ENCODE measurements at regions not wholly inside any gene's neighbourhood (a gene's known extent, or its start where the extent isn't known, plus 50 kb on each side); places are given as distances from the start of the nearest gene placed in this dataset.
A peak's percentile ranks its signal among the peaks of the same experiment; 100 is the strongest.

DNA sequence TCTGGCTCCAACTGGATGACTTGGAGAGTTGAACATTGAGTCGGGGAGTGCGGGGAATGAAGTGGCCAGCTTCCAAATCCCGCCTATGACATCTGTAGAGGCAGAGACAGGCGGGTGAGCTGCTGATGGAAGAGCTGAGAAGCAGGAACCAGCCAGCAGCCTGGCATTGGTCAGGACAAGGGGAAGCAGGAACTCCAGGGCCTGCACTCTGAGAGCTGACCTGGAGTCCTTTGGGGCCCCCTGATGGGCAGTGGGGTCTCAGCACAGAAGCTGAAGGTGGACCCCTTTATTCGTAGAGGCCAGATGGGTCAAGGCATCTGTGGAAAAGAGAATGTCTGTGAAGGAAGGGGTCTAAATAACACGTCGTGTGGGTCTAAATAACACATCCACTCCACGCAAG lies 57.0 kb downstream of the SEC61G start:
- no peak for DNase-seq (ENCODE audit: low read depth)

GRCh38 chr7:54699715-54700114 lies 59.3 kb downstream of the SEC61G start:
- DNase-seq (ENCODE audit: low read depth) = no peak

- DNase-seq (ENCODE audit: low read depth) = no peak
These were observed 61.3 kb downstream of the SEC61G start for GRCh38 chr7:54697659-54698186.

DNA sequence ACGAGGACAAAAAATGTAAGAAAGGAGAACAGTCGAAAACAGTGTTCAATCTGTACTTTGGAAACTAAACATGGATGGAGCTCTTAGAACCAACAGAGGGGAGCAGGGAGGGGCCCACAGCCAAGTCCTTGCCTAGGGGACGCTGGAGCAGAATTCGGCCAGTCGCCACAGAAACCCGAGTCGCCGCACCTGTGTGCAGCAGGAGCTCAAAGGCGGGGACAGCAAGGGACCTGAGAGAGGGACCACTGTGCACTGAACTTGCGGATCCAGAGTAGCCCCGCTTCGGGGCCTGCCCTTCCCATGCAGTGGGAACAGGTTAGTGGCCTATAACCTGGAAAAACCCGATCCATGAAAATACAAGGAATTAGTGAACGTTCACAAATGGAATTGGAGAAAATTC lies 68.1 kb downstream of the SEC61G start:
- DNase-seq (ENCODE audit: low read depth) = no peak

- DNase-seq (ENCODE audit: low read depth) = no peak
These were observed 69.0 kb downstream of the SEC61G start for GRCh38 chr7:54690050-54690443.

DNA sequence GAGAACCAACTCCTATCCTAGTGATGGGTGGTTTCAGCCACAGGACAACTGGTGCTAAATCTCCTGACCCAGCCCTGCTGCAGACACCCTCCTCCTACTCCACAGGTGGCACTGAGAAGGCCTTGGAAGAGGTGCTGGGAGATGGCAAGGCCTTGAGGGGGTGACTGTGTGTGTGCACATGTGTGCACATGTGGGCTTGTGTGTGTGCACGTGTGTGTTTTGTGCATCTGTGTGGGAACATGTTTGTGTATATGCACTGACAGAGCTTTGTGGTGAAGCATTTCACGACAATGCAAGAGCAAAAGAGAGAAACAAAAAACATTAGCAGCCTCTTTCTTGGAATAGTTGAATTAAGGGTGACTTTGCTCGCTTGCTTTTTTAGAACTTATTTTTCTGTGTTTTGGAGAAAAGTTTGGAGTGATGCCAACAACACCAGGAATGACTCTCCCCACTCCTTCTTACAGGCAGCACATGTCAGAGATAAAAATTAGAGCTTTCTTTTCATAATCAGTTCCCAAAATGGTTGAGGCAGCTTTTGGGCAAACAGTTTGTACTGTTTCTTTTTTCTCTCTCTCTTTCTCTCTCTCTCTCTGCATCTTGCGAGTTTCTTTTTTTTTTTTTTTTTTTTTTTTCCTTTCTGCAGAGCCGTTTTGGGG lies 69.5 kb downstream of the SEC61G start:
- peak; percentile 12 for DNase-seq (ENCODE audit: low read depth)

DNA sequence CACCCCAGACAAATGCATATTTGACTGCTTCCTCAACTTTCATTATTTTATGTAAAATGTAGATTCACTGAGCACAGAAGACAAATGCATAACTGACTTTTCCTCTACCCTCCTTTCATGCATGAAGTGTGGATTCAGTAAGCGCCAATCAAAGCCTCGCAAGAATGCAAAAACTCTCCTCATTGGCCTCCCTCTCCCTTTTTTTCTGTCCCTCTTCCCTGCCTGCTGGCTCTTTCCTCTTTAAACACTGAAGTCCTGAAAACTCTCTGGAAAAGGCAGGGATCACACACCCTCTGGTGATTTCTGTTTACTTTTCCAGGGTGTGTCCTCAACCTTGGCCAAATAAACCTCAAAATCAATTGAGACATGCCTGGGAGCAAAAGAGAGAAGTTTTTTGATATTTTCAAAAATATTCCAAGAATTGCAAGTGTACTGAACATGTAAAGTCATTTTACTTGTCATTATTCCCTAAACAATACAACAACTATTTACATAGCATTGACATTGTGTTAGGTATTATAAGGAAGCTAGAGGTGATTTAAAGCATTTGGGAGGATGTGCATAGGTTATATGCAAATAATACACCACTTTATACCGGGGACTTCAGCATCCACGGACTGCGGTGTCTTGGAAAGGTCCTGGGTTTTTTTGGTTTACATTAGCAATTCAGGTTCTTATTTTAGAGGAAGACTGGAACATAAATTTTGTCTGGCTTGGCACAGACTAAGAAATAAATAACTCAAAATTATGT lies 71.4 kb downstream of the SEC61G start:
- DNase-seq (ENCODE audit: low read depth) = no peak

GRCh38 chr7:54680377-54681005 lies 78.5 kb downstream of the SEC61G start:
- no peak for DNase-seq (ENCODE audit: low read depth)

GRCh38 chr7:54679490-54679817 lies 79.6 kb downstream of the SEC61G start:
- no peak for DNase-seq (ENCODE audit: low read depth)

GRCh38 chr7:54678763-54679489 lies 80.1 kb downstream of the SEC61G start:
- peak; percentile 9 for DNase-seq (ENCODE audit: low read depth)

GRCh38 chr7:54674891-54675290 lies 84.1 kb downstream of the SEC61G start:
- no peak for DNase-seq (ENCODE audit: low read depth)

DNA sequence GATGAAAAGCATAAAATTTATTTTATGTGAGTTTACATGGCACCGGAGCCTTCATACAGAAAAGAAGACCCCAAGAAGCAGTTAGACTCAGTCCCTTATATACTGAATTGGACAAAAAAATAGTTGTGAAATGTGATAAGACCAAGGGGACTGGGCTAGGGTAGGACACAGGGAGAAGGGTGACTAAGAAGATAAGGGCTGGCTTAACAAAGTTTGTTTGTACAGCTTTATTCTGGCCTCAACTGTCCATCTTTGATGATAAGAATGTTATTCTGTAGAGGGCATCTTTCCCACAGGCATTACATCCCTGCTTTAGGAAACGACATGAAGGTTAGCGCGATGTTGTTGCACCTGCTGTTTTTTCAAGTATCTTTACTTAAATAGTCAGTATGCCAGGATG lies 86.5 kb downstream of the SEC61G start:
- no peak for DNase-seq (ENCODE audit: low read depth)

GRCh38 chr7:54664235-54665228 lies 94.5 kb downstream of the SEC61G start:
- peak; percentile 65 for DNase-seq (ENCODE audit: low read depth)

- no peak for DNase-seq (ENCODE audit: low read depth)
These were observed 95.3 kb downstream of the SEC61G start for GRCh38 chr7:54663603-54664234.

DNA sequence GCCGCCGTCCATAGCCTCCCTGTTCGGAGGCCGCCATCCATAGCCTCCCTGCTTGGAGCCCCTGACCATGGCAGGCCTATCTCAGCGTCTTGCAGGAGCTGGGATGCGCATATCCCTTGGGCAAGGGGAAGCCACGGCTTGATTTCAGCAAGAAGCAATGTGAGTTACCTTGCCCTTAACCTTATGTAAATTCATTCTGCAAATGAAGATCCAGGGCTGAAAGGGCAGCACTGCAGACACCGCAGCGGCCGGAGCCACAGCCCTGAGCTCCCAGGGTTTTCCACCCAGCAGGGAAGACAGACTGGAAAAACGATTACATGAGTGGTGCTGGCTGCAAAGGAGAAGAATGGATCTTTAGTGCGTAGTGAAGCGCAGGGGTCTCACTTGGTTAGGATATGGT lies 95.8 kb downstream of the SEC61G start:
- no peak for DNase-seq (ENCODE audit: low read depth)

DNA sequence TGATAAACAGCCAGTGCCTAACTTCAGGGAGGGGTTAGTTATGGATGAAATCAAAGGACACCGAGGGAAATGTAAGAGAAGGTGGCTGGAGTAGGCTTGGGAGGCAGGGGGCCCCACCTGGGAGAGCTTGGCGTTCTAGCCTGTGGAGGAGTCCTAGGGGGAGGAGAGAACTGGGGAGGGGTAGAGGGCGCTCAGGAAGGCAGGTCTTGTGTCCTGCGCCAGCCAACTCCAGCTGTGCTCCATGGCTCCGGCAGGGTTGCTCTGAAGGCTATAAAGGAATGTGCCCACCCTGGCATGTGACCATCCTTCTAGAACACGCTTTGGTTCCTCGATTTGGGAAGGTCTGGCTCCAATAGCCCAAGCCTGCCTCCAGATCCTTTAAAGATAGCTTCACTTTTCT lies 96.3 kb downstream of the SEC61G start:
- no peak for DNase-seq (ENCODE audit: low read depth)

GRCh38 chr7:54653905-54654304 lies 105.1 kb downstream of the SEC61G start:
- DNase-seq (ENCODE audit: low read depth) = no peak

GRCh38 chr7:54643064-54643463 lies 100.9 kb downstream of the VSTM2A start:
- DNase-seq (ENCODE audit: low read depth) = no peak

DNA sequence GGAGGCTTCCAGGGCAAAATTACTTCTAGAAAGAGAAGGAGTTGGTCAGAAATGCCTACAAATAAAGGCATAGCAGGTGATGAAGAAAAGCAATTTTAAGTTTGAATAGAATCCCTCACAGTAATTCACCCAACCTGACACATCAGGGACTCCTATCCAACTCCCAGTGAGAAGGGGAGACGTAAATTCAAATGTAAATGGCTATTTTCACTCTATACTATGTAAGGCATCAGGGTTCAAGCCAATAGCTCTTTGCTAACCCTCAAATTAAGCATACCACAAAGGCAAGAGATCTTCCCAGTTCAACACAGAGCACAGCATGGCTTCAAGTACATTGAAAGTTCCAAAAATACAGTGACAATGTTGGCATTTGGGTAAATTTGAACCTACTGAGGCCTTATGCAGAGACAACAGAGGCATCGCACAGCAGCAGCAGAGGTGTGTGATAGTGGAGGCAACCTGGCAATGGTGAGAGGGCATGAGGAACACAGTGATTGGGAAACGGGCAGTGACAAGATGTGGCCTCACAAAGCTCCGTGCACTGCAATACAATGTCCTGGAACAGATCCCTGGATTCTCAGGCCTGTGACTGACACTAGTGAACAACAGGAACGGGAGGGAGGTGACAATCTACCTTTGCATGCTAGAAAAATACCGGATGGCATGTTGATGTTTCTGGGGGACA lies 95.7 kb downstream of the VSTM2A start:
- no peak for DNase-seq (ENCODE audit: low read depth)
